GM23338 (cell line): ENCODE measurements at regions not wholly inside any gene's neighbourhood (a gene's known extent, or its start where the extent isn't known, plus 50 kb on each side); places are given as distances from the start of the nearest gene placed in this dataset.

Experiments
- ATAC-seq: fragments of 200-7000 bp; cut with Tn5 transposase; 3 replicates; pipeline ENCODE4 v1.9.1; 2020
- DNase-seq: peaks from one replicate; pipeline ENCODE4 v3.0.0-alpha.2; 2015; ENCODE audit warnings: low spot score
- H2AFZ ChIP-seq: fragments of 200-600 bp; sonication (generic); 2 replicates; pipeline ENCODE4 v1.8.0; 2016; ENCODE audit warnings: antibody characterized with exemption, mild to moderate bottlenecking, moderate library complexity
- H3F3A ChIP-seq: fragments of 200-600 bp; sonication (generic); replicated peaks from 2 replicates; pipeline ENCODE4 v1.8.0; 2017; ENCODE audit warnings: antibody characterized with exemption, mixed run types, low read depth
- H3K27ac ChIP-seq: fragments of 200-600 bp; sonication (generic); 2 replicates; pipeline ENCODE4 v1.6.1; 2016; ENCODE audit warnings: low read depth
- H3K27me3 ChIP-seq: fragments of 200-600 bp; sonication (generic); 2 replicates; pipeline ENCODE4 v1.8.0; 2016; ENCODE audit warnings: mild to moderate bottlenecking, mixed run types, moderate library complexity; ENCODE audit not compliant: insufficient read depth
- H3K36me3 ChIP-seq: fragments of 200-600 bp; sonication (generic); 2 replicates; pipeline ENCODE4 v1.8.0; 2016; ENCODE audit warnings: mild to moderate bottlenecking; ENCODE audit not compliant: insufficient read depth
- H3K4me1 ChIP-seq: fragments of 200-600 bp; sonication (generic); 2 replicates; pipeline ENCODE4 v1.8.0; 2016; ENCODE audit warnings: mild to moderate bottlenecking, moderate library complexity; ENCODE audit not compliant: insufficient read depth
- H3K4me2 ChIP-seq: fragments of 200-600 bp; sonication (generic); 2 replicates; pipeline ENCODE4 v1.7.1; 2017; ENCODE audit warnings: mixed run types
- H3K4me3 ChIP-seq: fragments of 200-600 bp; sonication (generic); 2 replicates; pipeline ENCODE4 v1.6.1; 2016; ENCODE audit warnings: mixed run types
- H3K79me2 ChIP-seq: fragments of 200-600 bp; sonication (generic); replicated peaks from 2 replicates; pipeline ENCODE4 v1.8.0; 2017; ENCODE audit warnings: mild to moderate bottlenecking; ENCODE audit not compliant: insufficient read depth
- H3K9me2 ChIP-seq: fragments of 200-600 bp; sonication (generic); 2 replicates; pipeline ENCODE4 v1.8.0; 2017; ENCODE audit not compliant: insufficient read depth
- H4K20me1 ChIP-seq: fragments of 200-600 bp; sonication (generic); replicated peaks from 2 replicates; pipeline ENCODE4 v1.8.0; 2017; ENCODE audit warnings: mild to moderate bottlenecking; ENCODE audit not compliant: insufficient read depth
- H3K27ac Mint-ChIP-seq: 2 replicates; pipeline ENCODE4 v1.8.0; 2020; ENCODE audit warnings: inconsistent platforms, mild to moderate bottlenecking, moderate library complexity, mixed read lengths
- H3K27me3 Mint-ChIP-seq: 3 replicates; pipeline ENCODE4 v1.8.0; 2022; ENCODE audit warnings: low read depth, mild to moderate bottlenecking, moderate library complexity, mixed read lengths, inconsistent platforms; ENCODE audit not compliant: insufficient read depth, poor library complexity
- H3K36me3 Mint-ChIP-seq: 3 replicates; pipeline ENCODE4 v1.8.0; 2021; ENCODE audit warnings: low read depth, mild to moderate bottlenecking, inconsistent platforms, moderate library complexity, mixed read lengths
- H3K4me1 Mint-ChIP-seq: 3 replicates; pipeline ENCODE4 v1.8.0; 2020; ENCODE audit warnings: mild to moderate bottlenecking, inconsistent platforms, mixed read lengths
- H3K4me3 Mint-ChIP-seq: 3 replicates; pipeline ENCODE4 v1.8.0; 2021; ENCODE audit warnings: moderate library complexity, mild to moderate bottlenecking, inconsistent platforms, mixed read lengths
- H3K9me3 Mint-ChIP-seq: 3 replicates; pipeline ENCODE4 v1.8.0; 2020; ENCODE audit warnings: moderate library complexity, mild to moderate bottlenecking, inconsistent platforms, mixed read lengths
- CREB1 ChIP-seq: fragments of 250-450 bp; sonication (Bioruptor Pico); IDR thresholded peaks from 2 replicates; pipeline ENCODE4 v1.5.0; 2020; ENCODE audit warnings: low read depth, mild to moderate bottlenecking, moderate library complexity
- ETS1 ChIP-seq: IDR thresholded peaks from 2 replicates; pipeline ENCODE4 v1.6.1; 2016; ENCODE audit warnings: antibody characterized with exemption
- EZH2 ChIP-seq: fragments of 200-600 bp; sonication (generic); IDR thresholded peaks from one replicate; pipeline ENCODE4 v1.8.0; 2017; ENCODE audit warnings: antibody characterized with exemption, mild to moderate bottlenecking, low read depth; ENCODE audit not compliant: unreplicated experiment
- EZH2phosphoT487 ChIP-seq: fragments of 200-600 bp; sonication (generic); IDR thresholded peaks from one replicate; pipeline ENCODE4 v1.8.1; 2018; ENCODE audit warnings: antibody characterized with exemption; ENCODE audit not compliant: unreplicated experiment
- JUNB ChIP-seq: IDR thresholded peaks from one replicate; pipeline ENCODE4 v1.6.1; 2016; ENCODE audit warnings: antibody characterized with exemption; ENCODE audit not compliant: unreplicated experiment
- NANOG ChIP-seq: IDR thresholded peaks from 2 replicates; pipeline ENCODE4 v1.6.1; 2016; ENCODE audit warnings: antibody characterized with exemption, borderline replicate concordance
- POLR2AphosphoS5 ChIP-seq: IDR thresholded peaks from 2 replicates; pipeline ENCODE4 v1.6.1; 2016; ENCODE audit warnings: antibody characterized with exemption, low read depth
- REST ChIP-seq: IDR thresholded peaks from one replicate; pipeline ENCODE4 v1.6.1; 2018; ENCODE audit warnings: antibody characterized with exemption; ENCODE audit not compliant: unreplicated experiment
- STAT1 ChIP-seq: IDR thresholded peaks from one replicate; pipeline ENCODE4 v1.6.1; 2016; ENCODE audit warnings: antibody characterized with exemption; ENCODE audit not compliant: unreplicated experiment
- ZNF114 ChIP-seq: fragments of 250-450 bp; sonication (Bioruptor Pico); IDR thresholded peaks from 2 replicates; pipeline ENCODE4 v1.5.0; 2020; ENCODE audit warnings: mild to moderate bottlenecking, moderate library complexity
- ZNF331 ChIP-seq: fragments of 250-450 bp; sonication (Bioruptor Pico); IDR thresholded peaks from 2 replicates; pipeline ENCODE4 v1.5.0; 2020; ENCODE audit warnings: low read depth, mild to moderate bottlenecking, moderate library complexity
- TF ChIP-seq, protein P1 (sequence below), 2 experiments: fragments of 200-600 bp in 1 of 2; sonication (generic) in 1 of 2; conservative IDR thresholded peaks; 2 replicates each; pipeline versions ENCODE4 v1.5.1 to v1.6.1; 2016 to 2017; ENCODE audit warnings: antibody characterized with exemption in 2 of 2, low read depth in 2 of 2, mild to moderate bottlenecking in 2 of 2, moderate library complexity in 1 of 2
- TF ChIP-seq, protein P2 (sequence below): fragments of 250-450 bp; sonication (Bioruptor Pico); IDR thresholded peaks from 2 replicates; pipeline ENCODE4 v1.5.0; 2020; ENCODE audit warnings: mild to moderate bottlenecking, moderate library complexity

- ATAC-seq: no peak
- Histone ChIP-seq H3K27ac (no peak overlapping the region), H3F3A (no peaks in the 10 kb centered on the region), H3K4me3 (no peak overlapping the region), H3K79me2 (no peaks in the 10 kb centered on the region), H3K9me2 (peaks cover 38% of the 10 kb centered on the region), H3K36me3 (no peaks in the 10 kb centered on the region), H2AFZ (peak overlapping the region; percentile 67; the same call in 1 of the 2 replicates), H3K4me1 (no peaks in the 10 kb centered on the region), H3K4me2 (no peak overlapping the region), H3K27me3 (no peaks in the 10 kb centered on the region), H4K20me1 (no peaks in the 10 kb centered on the region)
- TF ChIP-seq EZH2phosphoT487: no peak
- TF ChIP-seq POLR2AphosphoS5: no peak
- no peak for TF ChIP-seq JUNB
- no peak for TF ChIP-seq REST
- no peak for TF ChIP-seq EZH2
- TF ChIP-seq, protein P1, sequence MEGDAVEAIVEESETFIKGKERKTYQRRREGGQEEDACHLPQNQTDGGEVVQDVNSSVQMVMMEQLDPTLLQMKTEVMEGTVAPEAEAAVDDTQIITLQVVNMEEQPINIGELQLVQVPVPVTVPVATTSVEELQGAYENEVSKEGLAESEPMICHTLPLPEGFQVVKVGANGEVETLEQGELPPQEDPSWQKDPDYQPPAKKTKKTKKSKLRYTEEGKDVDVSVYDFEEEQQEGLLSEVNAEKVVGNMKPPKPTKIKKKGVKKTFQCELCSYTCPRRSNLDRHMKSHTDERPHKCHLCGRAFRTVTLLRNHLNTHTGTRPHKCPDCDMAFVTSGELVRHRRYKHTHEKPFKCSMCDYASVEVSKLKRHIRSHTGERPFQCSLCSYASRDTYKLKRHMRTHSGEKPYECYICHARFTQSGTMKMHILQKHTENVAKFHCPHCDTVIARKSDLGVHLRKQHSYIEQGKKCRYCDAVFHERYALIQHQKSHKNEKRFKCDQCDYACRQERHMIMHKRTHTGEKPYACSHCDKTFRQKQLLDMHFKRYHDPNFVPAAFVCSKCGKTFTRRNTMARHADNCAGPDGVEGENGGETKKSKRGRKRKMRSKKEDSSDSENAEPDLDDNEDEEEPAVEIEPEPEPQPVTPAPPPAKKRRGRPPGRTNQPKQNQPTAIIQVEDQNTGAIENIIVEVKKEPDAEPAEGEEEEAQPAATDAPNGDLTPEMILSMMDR (conservative IDR thresholded peaks at IDR 0.05; ENCODE audit: low read depth in 2 of 2): no peak
- no peak for TF ChIP-seq ETS1
- no peak for TF ChIP-seq STAT1
- TF ChIP-seq ZNF331 (CRISPR knock-in tag): no peak
- TF ChIP-seq NANOG: no peak
- TF ChIP-seq ZNF114 (CRISPR knock-in tag): no peak
- no peak for TF ChIP-seq CREB1 (CRISPR knock-in tag)
- TF ChIP-seq, protein P2, sequence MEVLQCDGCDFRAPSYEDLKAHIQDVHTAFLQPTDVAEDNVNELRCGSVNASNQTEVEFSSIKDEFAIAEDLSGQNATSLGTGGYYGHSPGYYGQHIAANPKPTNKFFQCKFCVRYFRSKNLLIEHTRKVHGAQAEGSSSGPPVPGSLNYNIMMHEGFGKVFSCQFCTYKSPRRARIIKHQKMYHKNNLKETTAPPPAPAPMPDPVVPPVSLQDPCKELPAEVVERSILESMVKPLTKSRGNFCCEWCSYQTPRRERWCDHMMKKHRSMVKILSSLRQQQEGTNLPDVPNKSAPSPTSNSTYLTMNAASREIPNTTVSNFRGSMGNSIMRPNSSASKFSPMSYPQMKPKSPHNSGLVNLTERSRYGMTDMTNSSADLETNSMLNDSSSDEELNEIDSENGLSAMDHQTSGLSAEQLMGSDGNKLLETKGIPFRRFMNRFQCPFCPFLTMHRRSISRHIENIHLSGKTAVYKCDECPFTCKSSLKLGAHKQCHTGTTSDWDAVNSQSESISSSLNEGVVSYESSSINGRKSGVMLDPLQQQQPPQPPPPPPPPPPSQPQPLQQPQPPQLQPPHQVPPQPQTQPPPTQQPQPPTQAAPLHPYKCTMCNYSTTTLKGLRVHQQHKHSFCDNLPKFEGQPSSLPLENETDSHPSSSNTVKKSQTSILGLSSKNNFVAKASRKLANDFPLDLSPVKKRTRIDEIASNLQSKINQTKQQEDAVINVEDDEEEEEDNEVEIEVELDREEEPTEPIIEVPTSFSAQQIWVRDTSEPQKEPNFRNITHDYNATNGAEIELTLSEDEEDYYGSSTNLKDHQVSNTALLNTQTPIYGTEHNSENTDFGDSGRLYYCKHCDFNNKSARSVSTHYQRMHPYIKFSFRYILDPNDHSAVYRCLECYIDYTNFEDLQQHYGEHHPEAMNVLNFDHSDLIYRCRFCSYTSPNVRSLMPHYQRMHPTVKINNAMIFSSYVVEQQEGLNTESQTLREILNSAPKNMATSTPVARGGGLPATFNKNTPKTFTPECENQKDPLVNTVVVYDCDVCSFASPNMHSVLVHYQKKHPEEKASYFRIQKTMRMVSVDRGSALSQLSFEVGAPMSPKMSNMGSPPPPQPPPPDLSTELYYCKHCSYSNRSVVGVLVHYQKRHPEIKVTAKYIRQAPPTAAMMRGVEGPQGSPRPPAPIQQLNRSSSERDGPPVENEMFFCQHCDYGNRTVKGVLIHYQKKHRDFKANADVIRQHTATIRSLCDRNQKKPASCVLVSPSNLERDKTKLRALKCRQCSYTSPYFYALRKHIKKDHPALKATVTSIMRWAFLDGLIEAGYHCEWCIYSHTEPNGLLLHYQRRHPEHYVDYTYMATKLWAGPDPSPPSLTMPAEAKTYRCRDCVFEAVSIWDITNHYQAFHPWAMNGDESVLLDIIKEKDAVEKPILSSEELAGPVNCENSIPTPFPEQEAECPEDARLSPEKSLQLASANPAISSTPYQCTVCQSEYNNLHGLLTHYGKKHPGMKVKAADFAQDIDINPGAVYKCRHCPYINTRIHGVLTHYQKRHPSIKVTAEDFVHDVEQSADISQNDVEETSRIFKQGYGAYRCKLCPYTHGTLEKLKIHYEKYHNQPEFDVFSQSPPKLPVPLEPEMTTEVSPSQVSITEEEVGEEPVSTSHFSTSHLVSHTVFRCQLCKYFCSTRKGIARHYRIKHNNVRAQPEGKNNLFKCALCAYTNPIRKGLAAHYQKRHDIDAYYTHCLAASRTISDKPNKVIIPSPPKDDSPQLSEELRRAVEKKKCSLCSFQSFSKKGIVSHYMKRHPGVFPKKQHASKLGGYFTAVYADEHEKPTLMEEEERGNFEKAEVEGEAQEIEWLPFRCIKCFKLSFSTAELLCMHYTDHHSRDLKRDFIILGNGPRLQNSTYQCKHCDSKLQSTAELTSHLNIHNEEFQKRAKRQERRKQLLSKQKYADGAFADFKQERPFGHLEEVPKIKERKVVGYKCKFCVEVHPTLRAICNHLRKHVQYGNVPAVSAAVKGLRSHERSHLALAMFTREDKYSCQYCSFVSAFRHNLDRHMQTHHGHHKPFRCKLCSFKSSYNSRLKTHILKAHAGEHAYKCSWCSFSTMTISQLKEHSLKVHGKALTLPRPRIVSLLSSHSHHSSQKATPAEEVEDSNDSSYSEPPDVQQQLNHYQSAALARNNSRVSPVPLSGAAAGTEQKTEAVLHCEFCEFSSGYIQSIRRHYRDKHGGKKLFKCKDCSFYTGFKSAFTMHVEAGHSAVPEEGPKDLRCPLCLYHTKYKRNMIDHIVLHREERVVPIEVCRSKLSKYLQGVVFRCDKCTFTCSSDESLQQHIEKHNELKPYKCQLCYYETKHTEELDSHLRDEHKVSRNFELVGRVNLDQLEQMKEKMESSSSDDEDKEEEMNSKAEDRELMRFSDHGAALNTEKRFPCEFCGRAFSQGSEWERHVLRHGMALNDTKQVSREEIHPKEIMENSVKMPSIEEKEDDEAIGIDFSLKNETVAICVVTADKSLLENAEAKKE: no peak
- Mint-ChIP-seq H3K36me3 (no peaks in the 10 kb centered on the region), H3K27me3 (peaks cover 2% of the 10 kb centered on the region), H3K9me3 (no peaks in the 10 kb centered on the region), H3K4me3 (no peak overlapping the region), H3K4me1 (peaks cover 6% of the 10 kb centered on the region), H3K27ac (no peak overlapping the region)
- DNase-seq: no peak
Observed at GRCh38 chr2:176781570-176782217, 430.9 kb upstream of the HNRNPA3 start.
